DOHH2 (cell line): ENCODE measurements at regions not wholly inside any gene's neighbourhood (a gene's known extent, or its start where the extent isn't known, plus 50 kb on each side); places are given as distances from the start of the nearest gene placed in this dataset.
"Not testable (repeated sequence)": the region's sequence is repeated elsewhere in the genome, so short reads cannot be mapped to it uniquely, and the experiment has no call there.

Experiments used
- H3F3A ChIP-seq: fragments of 200-600 bp; sonication (generic), shearing (Covaris generic); 2 replicates; pipeline ENCODE4 v1.6.0; 2016; ENCODE audit warnings: antibody characterized with exemption, mild to moderate bottlenecking; ENCODE audit not compliant: control insufficient read depth, insufficient read depth
- H3K27ac ChIP-seq: fragments of 200-600 bp; sonication (generic); 2 replicates; pipeline ENCODE4 v1.5.1; 2014; ENCODE audit warnings: low read depth, mild to moderate bottlenecking, low read length, moderate library complexity
- H3K27me3 ChIP-seq: fragments of 200-600 bp; sonication (generic); 2 replicates; pipeline ENCODE4 v1.6.1; 2014; ENCODE audit warnings: mild to moderate bottlenecking, low read length, mixed read lengths; ENCODE audit not compliant: control insufficient read depth
- H3K36me3 ChIP-seq: fragments of 200-600 bp; sonication (generic); 2 replicates; pipeline ENCODE4 v1.6.1; 2014; ENCODE audit warnings: mild to moderate bottlenecking, low read length, moderate library complexity, mixed read lengths; ENCODE audit not compliant: control insufficient read depth
- H3K4me1 ChIP-seq: fragments of 200-600 bp; sonication (generic); 2 replicates; pipeline ENCODE4 v1.6.1; 2014; ENCODE audit warnings: mild to moderate bottlenecking, low read length, mixed read lengths; ENCODE audit not compliant: control insufficient read depth
- H3K4me2 ChIP-seq: fragments of 200-600 bp; sonication (generic); 2 replicates; pipeline ENCODE4 v1.6.0; 2014; ENCODE audit warnings: mild to moderate bottlenecking, low read length, moderate library complexity
- H3K4me3 ChIP-seq: fragments of 200-600 bp; sonication (generic); 2 replicates; pipeline ENCODE4 v1.5.1; 2014; ENCODE audit warnings: mild to moderate bottlenecking, low read length, mixed read lengths
- H3K79me2 ChIP-seq: fragments of 200-600 bp; sonication (generic); 2 replicates; pipeline ENCODE4 v1.6.1; 2014; ENCODE audit warnings: mild to moderate bottlenecking, low read length, mixed read lengths; ENCODE audit not compliant: control insufficient read depth
- H3K9me2 ChIP-seq: fragments of 200-600 bp; sonication (generic); replicated peaks from 2 replicates; pipeline ENCODE4 v1.6.1; 2014; ENCODE audit warnings: mild to moderate bottlenecking, low read length, mixed read lengths; ENCODE audit not compliant: control insufficient read depth
- H3K9me3 ChIP-seq: fragments of 200-600 bp; sonication (generic); 2 replicates; pipeline ENCODE4 v1.6.1; 2014; ENCODE audit warnings: antibody characterized with exemption, low read length, mixed read lengths; ENCODE audit not compliant: control insufficient read depth, insufficient read depth
- H4K20me1 ChIP-seq: fragments of 200-600 bp; sonication (generic); 2 replicates; pipeline ENCODE4 v1.6.0; 2014; ENCODE audit warnings: low read depth, mild to moderate bottlenecking, antibody characterized with exemption, low read length, moderate library complexity; ENCODE audit not compliant: control insufficient read depth, insufficient read depth
- CTCF ChIP-seq: fragments of 200-600 bp; sonication (generic); IDR thresholded peaks from one replicate; pipeline ENCODE4 v1.5.1; 2014; ENCODE audit warnings: antibody characterized with exemption, mild to moderate bottlenecking, low read depth, low read length; ENCODE audit not compliant: poor library complexity, severe bottlenecking
- EZH2phosphoT487 ChIP-seq: fragments of 200-600 bp; sonication (generic); IDR thresholded peaks from 2 replicates; pipeline ENCODE4 v1.6.1; 2017; ENCODE audit warnings: borderline replicate concordance, mild to moderate bottlenecking, antibody characterized with exemption, low read length, moderate library complexity, mixed read lengths

- Histone ChIP-seq H3K27ac (no peak overlapping the region), H3K79me2 (no peaks in the 10 kb centered on the region), H3K4me3 (no peak overlapping the region), H3K4me1 (no peaks in the 10 kb centered on the region), H3F3A (no peaks in the 10 kb centered on the region), H4K20me1 (no peaks in the 10 kb centered on the region), H3K9me2 (no peaks in the 10 kb centered on the region), H3K9me3 (no peaks in the 10 kb centered on the region), H3K27me3 (peaks cover 6% of the 10 kb centered on the region; the same call in 1 of the 2 replicates), H3K4me2 (no peak overlapping the region), H3K36me3 (no peaks in the 10 kb centered on the region)
- TF ChIP-seq CTCF (no peak), EZH2phosphoT487 (no peak)
Observed at GRCh38 chr5:127196042-127196441, 94.6 kb upstream of the MEGF10 start.

- H3K9me3 ChIP-seq, H3K9me2 ChIP-seq, H3K27me3 ChIP-seq, H3K36me3 ChIP-seq, H3K4me1 ChIP-seq, H3K79me2 ChIP-seq, H3K4me3 ChIP-seq, H3K27ac ChIP-seq, H3K4me2 ChIP-seq, H3F3A ChIP-seq, H4K20me1 ChIP-seq: not testable (repeated sequence)
Observed at GRCh38 chr5:127197402-127198167, 93.0 kb upstream of the MEGF10 start.

- not testable (repeated sequence) for H3K4me3 ChIP-seq, H3K27me3 ChIP-seq, H3K27ac ChIP-seq, H3K4me2 ChIP-seq, H4K20me1 ChIP-seq, H3K36me3 ChIP-seq, H3K9me3 ChIP-seq, H3K79me2 ChIP-seq, H3K4me1 ChIP-seq, H3K9me2 ChIP-seq, H3F3A ChIP-seq
Observed at GRCh38 chr5:127202738-127203137, 87.9 kb upstream of the MEGF10 start.

GRCh38 chr5:127203818-127204217 lies 86.8 kb upstream of the MEGF10 start:
- H3K27me3 ChIP-seq = no peaks in the 10 kb centered on the region
- H3K36me3 ChIP-seq = no peaks in the 10 kb centered on the region
- H3K27ac ChIP-seq = no peak overlapping the region
- no peaks in the 10 kb centered on the region for H3K4me1 ChIP-seq
- H3K4me2 ChIP-seq = no peak overlapping the region
- no peaks in the 10 kb centered on the region for H3K9me3 ChIP-seq
- H4K20me1 ChIP-seq = no peaks in the 10 kb centered on the region
- H3F3A ChIP-seq = no peaks in the 10 kb centered on the region
- H3K4me3 ChIP-seq = no peak overlapping the region
- no peaks in the 10 kb centered on the region for H3K79me2 ChIP-seq
- no peak for TF ChIP-seq EZH2phosphoT487
- TF ChIP-seq CTCF = no peak
- H3K9me2 ChIP-seq = no peaks in the 10 kb centered on the region
